HCT116 (cell line): ENCODE measurements at regions not wholly inside any gene's neighbourhood (a gene's known extent, or its start where the extent isn't known, plus 50 kb on each side); places are given as distances from the start of the nearest gene placed in this dataset.

Experiments used
- ATAC-seq: fragments of 200-7000 bp; cut with Tn5 transposase; 2 replicates; pipeline ENCODE4 v1.9.1; 2020; ENCODE audit warnings: mild to moderate bottlenecking, moderate library complexity
- BruUV-seq: library from RNA; stranded (reverse); fragments of 400-500 nt; replicated peaks from 2 replicates; lab custom pipeline; 2021; lab: Mats Ljungman, UMichigan
- CTCF ChIA-PET: fragments of 300-600 bp; sonication (Branson Sonifier 250); formaldehyde crosslinking; loops from one replicate; lab custom pipeline; 2021; ENCODE audit warnings: antibody characterized with exemption; lab: Charles Lee
- POLR2A ChIA-PET: fragments of 300-600, 350-600 bp; sonication (Branson Sonifier 250); formaldehyde crosslinking; loops from one replicate; lab custom pipeline; 2021; ENCODE audit warnings: antibody characterized with exemption; lab: Charles Lee
- RAD21 ChIA-PET, 2 experiments: fragments of 300-600 bp; sonication (Branson Sonifier 250); formaldehyde crosslinking; loops; one replicate each; lab custom pipeline; 2023; ENCODE audit warnings: low total read pairs in 2 of 2; ENCODE audit not compliant: uncharacterized antibody in 2 of 2, unreplicated experiment in 2 of 2, low non-redundant PET in 1 of 2; lab: Charles Lee
- DNase-seq: peaks from one replicate; pipeline ENCODE4 v3.0.0-alpha.2; 2010; ENCODE audit warnings: low read depth, low spot score
- H2AFZ ChIP-seq: fragments of 200-600 bp; shearing (Covaris generic), sonication (generic); 2 replicates; pipeline ENCODE4 v1.6.1; 2017; ENCODE audit warnings: low read depth, mixed run types, mixed read lengths, antibody characterized with exemption, low read length; ENCODE audit not compliant: poor library complexity, severe bottlenecking
- H3K27ac ChIP-seq: 2 replicates; pipeline ENCODE4 v1.5.1; 2012; ENCODE audit warnings: low read depth, low read length
- H3K27me3 ChIP-seq: fragments of 200-600 bp; sonication (generic); 2 replicates; pipeline ENCODE4 v1.6.1; 2016; ENCODE audit warnings: mixed run types, low read length, mixed read lengths; ENCODE audit not compliant: insufficient read depth
- H3K36me3 ChIP-seq, 2 experiments: fragments of 200-500 bp in 1 of 2; fragments of 200-600 bp in 1 of 2; sonication (Bioruptor generic) in 1 of 2; sonication (generic) in 1 of 2; 2 replicates each; pipeline versions ENCODE4 v1.5.1 to v1.6.1; 2014 to 2016; ENCODE audit warnings: low read length in 2 of 2, inconsistent platforms in 1 of 2, mixed read lengths in 1 of 2, mixed run types in 1 of 2; ENCODE audit not compliant: insufficient read depth in 2 of 2, control insufficient read depth in 1 of 2
- H3K4me1 ChIP-seq, 2 experiments: fragments of 200-600 bp in 1 of 2; sonication (generic) in 1 of 2; 2 replicates each; pipeline versions ENCODE4 v1.5.1 to v1.6.1; 2012 to 2017; ENCODE audit warnings: low read length in 2 of 2, inconsistent platforms in 1 of 2, mild to moderate bottlenecking in 1 of 2, mixed read lengths in 1 of 2, mixed run types in 1 of 2, moderate library complexity in 1 of 2; ENCODE audit not compliant: insufficient read depth in 2 of 2, control insufficient read depth in 1 of 2
- H3K4me2 ChIP-seq: fragments of 200-600 bp; sonication (generic); 2 replicates; pipeline ENCODE4 v1.6.1; 2017; ENCODE audit warnings: mixed run types, low read length, mixed read lengths
- H3K4me3 ChIP-seq, 2 experiments: fragments of 200-600 bp in 1 of 2; sonication (generic) in 1 of 2; replicated peaks in 1 of 2; 2 replicates each; pipeline ENCODE4 v1.5.1; 2011 to 2016; ENCODE audit warnings: low read length in 2 of 2, control low read depth in 1 of 2, low read depth in 1 of 2, mild to moderate bottlenecking in 1 of 2, mixed read lengths in 1 of 2, mixed run types in 1 of 2
- H3K79me2 ChIP-seq: fragments of 200-600 bp; sonication (generic); 2 replicates; pipeline ENCODE4 v1.6.1; 2017; ENCODE audit warnings: mild to moderate bottlenecking, mixed run types, low read length, moderate library complexity, mixed read lengths; ENCODE audit not compliant: insufficient read depth
- H3K9ac ChIP-seq: fragments of 200-600 bp; sonication (generic); 2 replicates; pipeline ENCODE4 v1.6.1; 2016; ENCODE audit warnings: low read length, mixed read lengths
- H3K9me2 ChIP-seq: fragments of 200-600 bp; sonication (generic), shearing (Covaris generic); 2 replicates; pipeline ENCODE4 v1.6.1; 2017; ENCODE audit warnings: mixed run types, mild to moderate bottlenecking, moderate library complexity; ENCODE audit not compliant: insufficient read depth
- H3K9me3 ChIP-seq, 2 experiments: fragments of 200-500 bp in 1 of 2; fragments of 200-600 bp in 1 of 2; sonication (Bioruptor generic) in 1 of 2; sonication (generic) in 1 of 2; 2 replicates each; pipeline ENCODE4 v1.6.1; 2014 to 2017; ENCODE audit warnings: low read length in 2 of 2, mixed read lengths in 2 of 2, inconsistent platforms in 1 of 2, low read depth in 1 of 2, mild to moderate bottlenecking in 1 of 2, mixed run types in 1 of 2, moderate library complexity in 1 of 2; ENCODE audit not compliant: control insufficient read depth in 1 of 2, insufficient read depth in 1 of 2
- H4K20me1 ChIP-seq: fragments of 200-600 bp; sonication (generic), shearing (Covaris generic); 2 replicates; pipeline ENCODE4 v1.6.1; 2017; ENCODE audit warnings: mixed run types, mild to moderate bottlenecking, moderate library complexity; ENCODE audit not compliant: insufficient read depth
- CBX3 ChIP-seq: IDR thresholded peaks from 2 replicates; pipeline ENCODE4 v1.6.1; 2012; ENCODE audit warnings: low read depth
- EGR1 ChIP-seq: IDR thresholded peaks from 2 replicates; pipeline ENCODE4 v1.6.1; 2012; ENCODE audit warnings: low read depth
- EZH2 ChIP-seq: fragments of 200-600 bp; sonication (generic); IDR thresholded peaks from 2 replicates; pipeline ENCODE4 v1.6.1; 2017; ENCODE audit warnings: antibody characterized with exemption, mixed run types
- FOSL1 ChIP-seq: IDR thresholded peaks from 2 replicates; pipeline ENCODE4 v1.6.1; 2012; ENCODE audit warnings: low read depth
- JUND ChIP-seq: IDR thresholded peaks from 2 replicates; pipeline ENCODE4 v1.6.1; 2012
- MAX ChIP-seq: IDR thresholded peaks from 2 replicates; pipeline ENCODE4 v1.6.1; 2012
- POLR2A ChIP-seq: IDR thresholded peaks from 2 replicates; pipeline ENCODE4 v1.7.0; 2011; ENCODE audit warnings: borderline replicate concordance; ENCODE audit not compliant: insufficient read depth, insufficient read length; ENCODE audit errors: extremely low read depth
- RAD21 ChIP-seq: IDR thresholded peaks from 2 replicates; pipeline ENCODE4 v1.6.1; 2012; ENCODE audit warnings: low read depth, mild to moderate bottlenecking
- SRF ChIP-seq: IDR thresholded peaks from 2 replicates; pipeline ENCODE4 v1.6.1; 2012; ENCODE audit warnings: low read depth
- TCF7L2 ChIP-seq: IDR thresholded peaks from 2 replicates; pipeline ENCODE4 v1.7.0; 2011; ENCODE audit warnings: borderline replicate concordance, inconsistent platforms; ENCODE audit not compliant: insufficient read depth, insufficient read length; ENCODE audit errors: extremely low read depth
- ZBTB33 ChIP-seq: IDR thresholded peaks from 2 replicates; pipeline ENCODE4 v1.6.1; 2011; ENCODE audit warnings: mild to moderate bottlenecking, low read length, moderate library complexity; ENCODE audit not compliant: insufficient replicate concordance; ENCODE audit errors: extremely low read depth
- ZNF274 ChIP-seq: fragments of 200-500 bp; sonication (Bioruptor generic); IDR thresholded peaks from 2 replicates; pipeline ENCODE4 v1.6.1; 2014; ENCODE audit warnings: mild to moderate bottlenecking, low read depth, low read length, inconsistent platforms
- intact Hi-C: fragments of 100-400 bp; cut with micrococcal nuclease; formaldehyde crosslinking; loops from 2 replicates; pipeline ENCODE4 v1.10.0; 2022

GRCh38 chr4:86431543-86432116, 71.8 kb upstream of the MAPK10 start:
- DNase-seq (no peak), ATAC-seq (no peak)
- Histone ChIP-seq H3K4me3 (no peak overlapping the region), H3K4me1 (no peaks in the 10 kb centered on the region), H3K79me2 (no peaks in the 10 kb centered on the region), H3K9me2 (no peaks in the 10 kb centered on the region), H3K27me3 (no peaks in the 10 kb centered on the region), H3K27ac (no peak overlapping the region), H2AFZ (no peak overlapping the region), H3K4me2 (no peak overlapping the region), H4K20me1 (no peaks in the 10 kb centered on the region), H3K9me3 (no peaks in the 10 kb centered on the region), H3K9ac (no peak overlapping the region), H3K36me3 (no peaks in the 10 kb centered on the region)
- CTCF ChIA-PET = no interaction called here
- intact Hi-C loops = no loop called here
- BruUV-seq = no TSS peak
- RAD21 ChIA-PET = no interaction called here
- POLR2A ChIA-PET = no interaction called here
- TF ChIP-seq ZNF274 = no peak
- TF ChIP-seq CBX3 = no peak
- TF ChIP-seq ZBTB33 = no peak
- TF ChIP-seq JUND = no peak
- no peak for TF ChIP-seq MAX
- TF ChIP-seq TCF7L2 = no peak
- no peak for TF ChIP-seq EZH2
- TF ChIP-seq FOSL1 = no peak
- TF ChIP-seq SRF = no peak
- TF ChIP-seq RAD21 = no peak
- TF ChIP-seq EGR1 = no peak
- no peak for TF ChIP-seq POLR2A
